Type B pancreatic cell (in vitro differentiated cells): ENCODE measurements at regions not wholly inside any gene's neighbourhood (a gene's known extent, or its start where the extent isn't known, plus 50 kb on each side); places are given as distances from the start of the nearest gene placed in this dataset.
A peak's percentile ranks its signal among the peaks of the same experiment; 100 is the strongest.
"Not testable (repeated sequence)": the region's sequence is repeated elsewhere in the genome, so short reads cannot be mapped to it uniquely, and the experiment has no call there.

Experiments
- DNase-seq: peaks from one replicate; pipeline ENCODE4 v3.0.0; 2021; ENCODE audit warnings: mixed read lengths; ENCODE audit not compliant: unreplicated experiment; ENCODE audit errors: extremely low spot score
- H3K27ac Mint-ChIP-seq: 2 replicates; pipeline ENCODE4 v1.8.0; 2021; ENCODE audit warnings: mild to moderate bottlenecking, mixed read lengths
- H3K27me3 Mint-ChIP-seq: 2 replicates; pipeline ENCODE4 v1.8.0; 2021; ENCODE audit warnings: mixed read lengths
- H3K36me3 Mint-ChIP-seq: 2 replicates; pipeline ENCODE4 v1.8.0; 2021; ENCODE audit warnings: mixed read lengths
- H3K4me1 Mint-ChIP-seq: one replicate; pipeline ENCODE4 v1.8.0; 2021; ENCODE audit warnings: mixed read lengths; ENCODE audit not compliant: unreplicated experiment
- H3K4me3 Mint-ChIP-seq: 2 replicates; pipeline ENCODE4 v1.8.0; 2021; ENCODE audit warnings: mild to moderate bottlenecking, mixed read lengths
- H3K9me3 Mint-ChIP-seq: 2 replicates; pipeline ENCODE4 v1.8.0; 2021; ENCODE audit warnings: mixed read lengths
- TF ChIP-seq, protein P1 (sequence below): fragments of 200-600 bp; sonication (generic); conservative IDR thresholded peaks from 2 replicates; pipeline ENCODE4 v1.5.0; 2021; ENCODE audit warnings: antibody characterized with exemption, mild to moderate bottlenecking

DNA sequence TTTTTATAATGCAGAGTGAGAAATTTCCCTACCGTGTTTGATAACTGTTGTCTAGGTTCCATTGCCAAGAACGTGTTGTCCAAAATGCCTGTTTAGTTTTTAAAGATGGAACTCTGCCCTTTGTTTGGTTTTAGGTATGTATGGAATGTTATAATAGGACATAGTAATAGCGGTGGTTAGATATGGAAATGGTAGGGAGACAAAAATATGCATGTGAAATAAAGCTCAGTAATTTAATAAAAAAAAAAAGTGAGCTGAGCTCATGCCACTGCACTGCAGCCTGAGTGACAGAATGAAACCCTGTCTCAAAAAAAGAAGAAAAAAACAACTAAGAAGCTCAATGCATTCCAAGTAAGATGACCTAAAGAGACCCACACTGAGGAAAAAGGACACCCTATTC, 72.9 kb downstream of the ZNF783 start:
- Mint-ChIP-seq H3K27ac (no peak overlapping the region), H3K4me3 (no peak overlapping the region), H3K27me3 (peaks cover 3% of the 10 kb centered on the region), H3K9me3 (no peaks in the 10 kb centered on the region), H3K36me3 (no peaks in the 10 kb centered on the region), H3K4me1 (no peaks in the 10 kb centered on the region)
- no peak for DNase-seq
- TF ChIP-seq, protein P1, sequence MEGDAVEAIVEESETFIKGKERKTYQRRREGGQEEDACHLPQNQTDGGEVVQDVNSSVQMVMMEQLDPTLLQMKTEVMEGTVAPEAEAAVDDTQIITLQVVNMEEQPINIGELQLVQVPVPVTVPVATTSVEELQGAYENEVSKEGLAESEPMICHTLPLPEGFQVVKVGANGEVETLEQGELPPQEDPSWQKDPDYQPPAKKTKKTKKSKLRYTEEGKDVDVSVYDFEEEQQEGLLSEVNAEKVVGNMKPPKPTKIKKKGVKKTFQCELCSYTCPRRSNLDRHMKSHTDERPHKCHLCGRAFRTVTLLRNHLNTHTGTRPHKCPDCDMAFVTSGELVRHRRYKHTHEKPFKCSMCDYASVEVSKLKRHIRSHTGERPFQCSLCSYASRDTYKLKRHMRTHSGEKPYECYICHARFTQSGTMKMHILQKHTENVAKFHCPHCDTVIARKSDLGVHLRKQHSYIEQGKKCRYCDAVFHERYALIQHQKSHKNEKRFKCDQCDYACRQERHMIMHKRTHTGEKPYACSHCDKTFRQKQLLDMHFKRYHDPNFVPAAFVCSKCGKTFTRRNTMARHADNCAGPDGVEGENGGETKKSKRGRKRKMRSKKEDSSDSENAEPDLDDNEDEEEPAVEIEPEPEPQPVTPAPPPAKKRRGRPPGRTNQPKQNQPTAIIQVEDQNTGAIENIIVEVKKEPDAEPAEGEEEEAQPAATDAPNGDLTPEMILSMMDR, result no peak

DNA sequence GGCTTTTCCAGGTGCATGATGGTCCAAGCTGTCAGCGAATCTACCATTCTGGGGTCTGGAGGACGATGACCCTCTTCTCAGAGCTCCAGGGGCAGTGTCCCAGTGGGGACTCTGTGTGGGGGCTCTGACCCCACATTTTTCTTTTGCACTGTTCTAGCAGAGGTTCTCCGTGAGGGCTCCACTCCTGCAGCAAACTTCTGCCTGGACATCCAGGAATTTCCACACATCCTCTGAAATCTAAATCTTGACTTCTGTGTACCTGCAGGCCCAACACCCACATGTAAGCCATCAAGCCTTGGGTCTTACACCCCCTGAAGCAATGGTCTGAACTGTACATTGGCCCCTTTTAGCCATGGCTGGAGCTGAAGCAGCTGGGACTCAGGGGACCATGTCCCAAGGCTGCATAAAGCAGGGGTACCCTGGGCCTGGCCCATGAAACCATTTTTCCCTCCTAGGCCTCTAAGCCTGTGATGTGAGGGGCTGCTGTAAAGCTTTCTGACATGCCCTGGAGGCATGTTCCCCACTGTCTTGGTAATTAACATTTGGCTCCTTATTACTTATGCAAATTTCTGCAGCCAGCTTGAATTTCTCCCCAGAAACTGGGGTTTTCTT, 86.9 kb downstream of the ZNF783 start:
- TF ChIP-seq, protein P1, result no peak
- no peak for DNase-seq
- H3K4me3 Mint-ChIP-seq, result no peak overlapping the region
- H3K4me1 Mint-ChIP-seq, result no peaks in the 10 kb centered on the region
- no peaks in the 10 kb centered on the region for H3K27me3 Mint-ChIP-seq
- H3K9me3 Mint-ChIP-seq, result peaks cover 7% of the 10 kb centered on the region
- no peaks in the 10 kb centered on the region for H3K36me3 Mint-ChIP-seq
- H3K27ac Mint-ChIP-seq, result no peak overlapping the region

DNA sequence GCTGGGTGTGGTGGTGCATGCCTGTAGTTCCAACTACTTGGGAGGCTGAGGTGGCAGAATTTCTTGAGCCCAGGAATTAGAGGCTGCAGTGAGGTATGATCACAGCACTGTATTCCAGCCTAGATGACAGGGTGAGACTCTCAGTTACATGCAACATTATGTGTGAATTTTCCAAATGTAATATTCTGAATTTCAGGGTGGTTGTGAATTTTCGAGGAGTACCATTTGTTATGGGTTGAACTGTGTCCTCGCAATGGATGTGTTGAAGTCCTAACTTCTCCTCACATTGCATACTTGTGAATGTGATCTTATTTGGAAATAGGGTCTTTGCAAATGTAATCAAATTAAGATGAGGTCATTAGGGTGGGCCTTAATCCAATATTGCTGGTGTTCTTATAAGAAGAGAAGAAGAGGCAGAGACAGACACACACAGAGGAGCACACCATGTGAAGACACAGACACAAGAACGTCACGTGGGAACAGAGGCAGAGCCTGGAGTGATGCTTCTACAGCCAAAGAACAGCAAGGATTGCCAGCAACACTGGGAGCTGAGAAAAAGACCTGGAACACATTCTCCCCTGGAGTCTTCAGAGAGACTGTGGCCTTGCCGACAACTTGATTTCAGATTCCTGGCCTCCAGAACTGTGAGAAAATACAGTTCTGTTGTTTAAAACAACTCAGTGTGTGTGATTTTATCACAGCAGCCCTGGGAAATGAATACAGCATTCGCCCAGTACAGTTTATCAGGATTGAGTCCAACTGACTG, 91.9 kb downstream of the ZNF783 start:
- H3K4me1 Mint-ChIP-seq, result no peaks in the 10 kb centered on the region
- TF ChIP-seq, protein P1, result no peak
- H3K27me3 Mint-ChIP-seq, result peaks cover 7% of the 10 kb centered on the region
- H3K4me3 Mint-ChIP-seq, result no peak overlapping the region
- H3K36me3 Mint-ChIP-seq, result no peaks in the 10 kb centered on the region
- no peak overlapping the region for H3K27ac Mint-ChIP-seq
- no peak for DNase-seq
- H3K9me3 Mint-ChIP-seq, result no peaks in the 10 kb centered on the region

DNA sequence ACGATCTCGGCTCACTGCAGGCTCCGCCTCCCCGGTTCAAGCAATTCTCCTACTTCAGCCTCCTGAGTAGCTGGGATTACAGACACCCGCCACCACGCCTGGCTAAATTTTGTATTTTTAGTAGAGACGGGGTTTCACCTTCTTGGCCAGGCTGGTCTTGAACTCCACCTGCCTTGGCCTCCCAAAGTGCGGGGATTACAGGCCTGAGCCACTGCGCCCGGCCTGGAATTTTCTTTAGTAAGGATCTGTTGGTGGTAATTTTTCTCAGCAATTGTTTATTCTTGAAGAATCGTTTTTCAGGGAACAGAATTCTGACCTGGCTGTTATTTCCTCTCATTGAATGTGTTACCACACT, 93.0 kb downstream of the ZNF783 start:
- not testable (repeated sequence) for H3K36me3 Mint-ChIP-seq, H3K4me1 Mint-ChIP-seq, H3K9me3 Mint-ChIP-seq, H3K4me3 Mint-ChIP-seq, DNase-seq, H3K27me3 Mint-ChIP-seq
- H3K27ac Mint-ChIP-seq, result peak overlapping the region; percentile 73

DNA sequence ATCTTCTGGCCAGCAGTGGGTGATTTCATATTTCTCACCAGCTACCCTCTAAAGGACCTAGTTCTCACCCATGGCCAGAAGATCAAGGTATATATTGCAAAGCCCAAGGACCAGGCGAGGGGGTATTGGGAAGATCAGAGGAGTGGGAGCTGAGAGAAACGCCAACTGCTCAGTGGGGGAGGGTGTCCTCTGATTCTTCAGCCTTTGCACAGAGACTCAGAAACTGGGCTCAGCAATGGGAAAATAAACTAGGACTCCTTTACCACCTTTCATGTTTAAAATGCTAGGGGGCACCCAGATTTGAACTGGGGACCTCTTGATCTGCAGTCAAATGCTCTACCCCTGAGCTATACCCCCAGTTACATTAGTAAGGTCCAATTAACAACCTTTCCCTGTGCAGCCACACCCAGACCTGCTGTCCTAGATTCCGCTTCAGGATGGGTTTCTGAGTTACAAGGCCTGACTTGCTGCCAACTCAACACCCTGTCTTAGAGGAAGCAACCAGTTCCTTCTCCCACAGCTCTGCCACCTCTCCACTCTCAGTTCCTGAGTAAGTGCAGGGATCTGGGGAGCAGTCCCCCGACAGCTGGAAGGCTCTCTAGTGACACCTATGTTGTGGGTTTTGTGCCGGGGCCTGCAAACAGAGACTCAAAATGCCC, 93.5 kb downstream of the ZNF783 start:
- no peak for DNase-seq
- Mint-ChIP-seq H3K27me3 (peaks cover 7% of the 10 kb centered on the region), H3K4me1 (no peaks in the 10 kb centered on the region), H3K9me3 (no peaks in the 10 kb centered on the region), H3K4me3 (peak overlapping the region; percentile 52), H3K36me3 (no peaks in the 10 kb centered on the region), H3K27ac (peak overlapping the region; percentile 73)
- TF ChIP-seq, protein P1, result no peak

DNA sequence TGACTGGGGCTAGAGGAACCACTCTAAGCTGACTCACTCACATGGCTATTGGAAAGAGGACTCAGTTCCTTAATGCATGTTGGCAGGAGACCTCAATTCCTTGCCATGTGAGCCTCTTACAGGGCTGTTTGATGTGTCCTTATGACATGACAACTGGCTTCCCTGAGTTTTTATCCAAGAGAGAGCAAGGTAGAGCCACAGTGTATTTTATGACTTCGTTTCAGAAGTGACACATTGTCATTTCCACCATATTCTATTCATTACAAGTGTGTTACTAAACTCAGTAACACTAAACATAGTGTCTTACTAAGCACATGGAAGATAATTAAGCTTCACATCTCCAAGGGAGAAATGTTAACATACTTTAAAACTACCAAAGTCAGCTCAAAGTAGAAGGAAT, 98.2 kb downstream of the ZNF777 start:
- Mint-ChIP-seq H3K4me1 (no peaks in the 10 kb centered on the region), H3K36me3 (no peaks in the 10 kb centered on the region), H3K27ac (no peak overlapping the region), H3K9me3 (no peaks in the 10 kb centered on the region), H3K27me3 (peaks cover 10% of the 10 kb centered on the region), H3K4me3 (no peak overlapping the region)
- DNase-seq, result no peak
- TF ChIP-seq, protein P1, result no peak
